K562 (cell line): ENCODE measurements at regions not wholly inside any gene's neighbourhood (a gene's known extent, or its start where the extent isn't known, plus 50 kb on each side); places are given as distances from the start of the nearest gene placed in this dataset.

ENCODE experiments used
- ATAC-seq: fragments of 200-7000 bp; cut with Tn5 transposase; 3 replicates; pipeline ENCODE4 v1.9.1; 2020; ENCODE audit warnings: moderate library complexity
- BruUV-seq: library from RNA; stranded (reverse); fragments of 400-500 nt; replicated peaks from 2 replicates; lab custom pipeline; 2021; lab: Mats Ljungman, UMichigan
- CTCF ChIA-PET: fragments of 300-600 bp; formaldehyde crosslinking; extraction: SDS; loops from one replicate; lab custom pipeline; 2021; ENCODE audit warnings: low intra/inter-chr PET ratio; lab: Yijun Ruan, JAX
- POLR2A ChIA-PET: fragments of 300-600, 350-650 bp; sonication (Branson Sonifier 250); formaldehyde crosslinking; extraction: SDS; loops from one replicate; lab custom pipeline; 2021; ENCODE audit warnings: antibody characterized with exemption, inconsistent platforms; lab: Yijun Ruan, JAX
- DNase-seq, 4 experiments: peaks; one replicate each; pipeline versions ENCODE4 v3.0.0 to v3.0.0-alpha.2; 2011 to 2018; ENCODE audit warnings: low spot score in 3 of 4, mixed read lengths in 3 of 4; ENCODE audit errors: extremely low read depth in 1 of 4
- FAIRE-seq: peaks from 2 replicates; lab custom pipeline; 2011; peaks lifted over from hg19 to GRCh38; lab: Jason Lieb, UNC
- H2AFZ ChIP-seq: 2 replicates; pipeline ENCODE4 v1.6.0; 2011; ENCODE audit warnings: low read depth, low read length, control low read depth, inconsistent platforms
- H3K27ac ChIP-seq: fragments of 200-600 bp; 3 replicates; pipeline ENCODE4 v1.8.0; 2011; ENCODE audit warnings: low read depth, mild to moderate bottlenecking, control low read depth, inconsistent platforms, low read length, moderate library complexity, mixed read lengths; ENCODE audit errors: extremely low read depth
- H3K27me3 ChIP-seq, 2 experiments: fragments of 300-600 bp in 1 of 2; 2 replicates in 1 of 2; 3 replicates in 1 of 2; pipeline versions ENCODE4 v1.6.0 to v1.8.0; 2011; ENCODE audit warnings: inconsistent platforms in 2 of 2, low read length in 2 of 2, mild to moderate bottlenecking in 1 of 2, mixed read lengths in 1 of 2, moderate library complexity in 1 of 2; ENCODE audit not compliant: control insufficient read depth in 2 of 2, insufficient read depth in 2 of 2
- H3K36me3 ChIP-seq: fragments of 300-600 bp; 3 replicates; pipeline ENCODE4 v1.8.0; 2011; ENCODE audit warnings: mild to moderate bottlenecking, low read length, inconsistent platforms; ENCODE audit not compliant: control insufficient read depth, insufficient read depth
- H3K4me1 ChIP-seq, 2 experiments: fragments of 200-600 bp in 1 of 2; replicated peaks in 1 of 2; 2 replicates in 1 of 2; 3 replicates in 1 of 2; pipeline versions ENCODE4 v1.5.1 to v1.8.0; 2011; ENCODE audit warnings: inconsistent platforms in 2 of 2, low read length in 2 of 2, mild to moderate bottlenecking in 1 of 2, mixed read lengths in 1 of 2, moderate library complexity in 1 of 2; ENCODE audit not compliant: control insufficient read depth in 2 of 2, insufficient read depth in 2 of 2
- H3K4me2 ChIP-seq: 2 replicates; pipeline ENCODE4 v1.6.1; 2011; ENCODE audit warnings: low read length, control low read depth, inconsistent platforms, mixed read lengths; ENCODE audit not compliant: insufficient read depth
- H3K4me3 ChIP-seq: fragments of 200-600 bp; sonication (generic), shearing (Covaris generic); 2 replicates; pipeline ENCODE4 v1.5.1; 2016; ENCODE audit warnings: control low read depth, inconsistent platforms
- H3K79me2 ChIP-seq: fragments of 200-600 bp; 3 replicates; pipeline ENCODE4 v1.8.0; 2011; ENCODE audit warnings: low read length, inconsistent platforms; ENCODE audit not compliant: control insufficient read depth, insufficient read depth
- H3K9ac ChIP-seq, 2 experiments: 2 replicates each; pipeline versions ENCODE4 v1.6.0 to v1.6.1; 2011; ENCODE audit warnings: low read depth in 2 of 2, low read length in 2 of 2, control low read depth in 1 of 2, inconsistent platforms in 1 of 2, mild to moderate bottlenecking in 1 of 2, mixed read lengths in 1 of 2; ENCODE audit not compliant: insufficient read depth in 1 of 2
- H3K9me1 ChIP-seq: one replicate; pipeline ENCODE4 v1.6.0; 2011; ENCODE audit warnings: inconsistent platforms, mild to moderate bottlenecking, low read length, moderate library complexity; ENCODE audit not compliant: control insufficient read depth, insufficient read depth
- H3K9me3 ChIP-seq: replicated peaks from 2 replicates; pipeline ENCODE4 v1.5.1; 2011; ENCODE audit warnings: low read depth, low read length, inconsistent platforms; ENCODE audit not compliant: control insufficient read depth, insufficient read depth
- H4K20me1 ChIP-seq: replicated peaks from 2 replicates; pipeline ENCODE4 v1.6.1; 2011; ENCODE audit warnings: low read length, inconsistent platforms, mixed read lengths; ENCODE audit not compliant: control insufficient read depth, insufficient read depth
- CEBPB ChIP-seq: fragments of 450-650 bp; IDR thresholded peaks from 2 replicates; pipeline ENCODE4 v1.6.1; 2016; ENCODE audit warnings: missing genetic modification characterization, missing compliant biosample characterization
- CHD7 ChIP-seq: fragments of 200-600 bp; sonication (generic); IDR thresholded peaks from one replicate; pipeline ENCODE4 v1.6.1; 2012; ENCODE audit warnings: mild to moderate bottlenecking, low read depth, low read length, inconsistent platforms
- HMBOX1 ChIP-seq: sonication (generic); IDR thresholded peaks from 2 replicates; pipeline ENCODE4 v1.6.1; 2016
- MAX ChIP-seq: sonication (generic); formaldehyde crosslinking; IDR thresholded peaks from 2 replicates; pipeline ENCODE4 v1.9.0; 2022; ENCODE audit warnings: mild to moderate bottlenecking, missing genetic modification reagents
- MNT ChIP-seq, 2 experiments: fragments of 450-650 bp; conservative IDR thresholded peaks; 2 replicates each; pipeline ENCODE4 v1.6.1; 2017; ENCODE audit warnings: mild to moderate bottlenecking in 2 of 2, moderate library complexity in 2 of 2
- NELFE ChIP-seq: IDR thresholded peaks from 2 replicates; pipeline ENCODE4 v1.6.1; 2011; ENCODE audit warnings: mild to moderate bottlenecking; ENCODE audit not compliant: insufficient read depth, insufficient read length
- TCF3 ChIP-seq: sonication (generic); formaldehyde crosslinking; IDR thresholded peaks from 2 replicates; pipeline ENCODE4 v1.4.0; 2020; ENCODE audit warnings: mild to moderate bottlenecking, missing genetic modification reagents
- WGBS: fragments of 100-300 bp; shearing (Covaris generic); methylation state at CpG from one replicate; pipeline ENCODE4 v1.1.6; 2016; ENCODE audit warnings: low coverage, mixed read lengths; ENCODE audit not compliant: insufficient coverage; ENCODE audit errors: missing lambda C conversion rate; 5-methylcytosine and 5-hydroxymethylcytosine counted together
- in situ Hi-C: fragments of 300-500 bp; cut with MboI; formaldehyde crosslinking; loops from 4 replicates; pipeline ENCODE4 v1.15.0; 2018; ENCODE audit warnings: inconsistent platforms, mixed read lengths
- intact Hi-C: fragments of 100-400 bp; cut with micrococcal nuclease; formaldehyde crosslinking; loops from 2 replicates; pipeline ENCODE4 v1.14.2; 2022

GRCh38 chr2:108920-109809 lies 62.9 kb upstream of the FAM110C start:
- intact Hi-C loops (no loop called here), in situ Hi-C loops (no loop called here)
- CTCF ChIA-PET: no interaction called here
- Histone ChIP-seq H3K4me2 (no peak overlapping the region), H3K9me1 (no peaks in the 10 kb centered on the region), H3K4me1 (no peaks in the 10 kb centered on the region), H2AFZ (no peak overlapping the region), H3K27ac (no peak overlapping the region), H3K9me3 (no peaks in the 10 kb centered on the region), H3K27me3 (no peaks in the 10 kb centered on the region), H3K36me3 (no peaks in the 10 kb centered on the region), H3K9ac (no peak overlapping the region), H3K79me2 (no peaks in the 10 kb centered on the region), H4K20me1 (no peaks in the 10 kb centered on the region), H3K4me3 (no peak overlapping the region)
- DNase-seq (no peak), FAIRE-seq (no peak), ATAC-seq (no peak)
- POLR2A ChIA-PET: no interaction called here
- 0% methylated on average over 3 of the region's 5 CpGs for WGBS
- no TSS peak for BruUV-seq
- TF ChIP-seq MNT (conservative IDR thresholded peaks at IDR 0.05) (no peak), HMBOX1 (no peak), CHD7 (no peak), MAX (no peak), CEBPB (tag) (no peak), NELFE (no peak), TCF3 (CRISPR knock-in tag) (no peak)
